AG08396 (cell line): ENCODE measurements at regions not wholly inside any gene's neighbourhood (a gene's known extent, or its start where the extent isn't known, plus 50 kb on each side); places are given as distances from the start of the nearest gene placed in this dataset.
"Not testable (repeated sequence)": the region's sequence is repeated elsewhere in the genome, so short reads cannot be mapped to it uniquely, and the experiment has no call there.

Experiments used
- DNase-seq: peaks from one replicate; pipeline ENCODE4 v3.0.0; 2012; ENCODE audit warnings: low spot score, mixed read lengths

DNA sequence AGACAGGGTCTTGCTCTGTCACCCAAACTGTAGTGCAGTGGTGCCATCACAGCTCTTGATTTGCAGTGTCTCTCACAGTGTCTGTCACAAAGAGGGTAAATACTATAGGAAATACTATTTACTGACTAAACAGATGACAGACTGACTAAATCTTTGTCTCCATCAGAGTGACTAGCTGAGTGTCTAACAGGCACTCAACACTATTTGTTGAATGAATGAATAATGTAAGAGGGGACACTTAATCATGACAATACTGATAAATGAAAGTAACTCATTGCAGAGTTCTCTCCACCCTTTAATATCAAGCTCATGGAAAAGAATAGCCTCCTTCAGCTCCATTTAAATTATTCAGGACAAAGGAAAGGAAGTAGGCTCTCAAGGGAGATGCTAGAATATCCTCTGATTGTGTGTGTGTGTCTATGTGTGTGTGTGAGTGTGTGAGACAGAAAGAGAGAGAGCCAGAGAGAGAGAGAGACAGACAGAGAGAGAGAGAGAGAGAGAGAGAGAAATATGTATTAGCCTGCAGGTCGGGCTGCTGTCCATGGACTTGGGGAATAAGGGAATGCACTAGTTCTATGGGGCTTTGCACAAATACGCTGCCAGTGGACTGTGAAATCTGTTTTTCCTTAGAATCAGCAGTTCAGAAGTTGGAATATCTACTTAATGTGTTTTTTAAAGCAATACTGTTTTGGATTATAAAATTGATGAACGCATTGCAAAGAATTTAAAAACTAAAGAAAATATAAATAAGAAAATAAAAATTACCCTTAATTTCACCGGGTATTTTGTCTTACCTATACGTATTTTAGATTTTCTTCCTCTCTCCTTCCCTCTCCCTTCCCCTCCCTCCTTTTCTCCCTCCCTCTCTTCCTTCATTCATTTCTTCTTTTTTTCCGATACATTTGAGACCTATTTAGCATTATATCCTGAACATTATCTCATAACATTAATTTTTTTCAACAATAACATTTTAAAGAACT, 132.9 kb upstream of the LRIG1 start:
- no peak for DNase-seq

- no peak for DNase-seq
Observed at GRCh38 chr3:66638717-66639116, 137.9 kb upstream of the LRIG1 start.

- no peak for DNase-seq
Observed at GRCh38 chr3:66639809-66640356, 139.1 kb upstream of the LRIG1 start.

DNA sequence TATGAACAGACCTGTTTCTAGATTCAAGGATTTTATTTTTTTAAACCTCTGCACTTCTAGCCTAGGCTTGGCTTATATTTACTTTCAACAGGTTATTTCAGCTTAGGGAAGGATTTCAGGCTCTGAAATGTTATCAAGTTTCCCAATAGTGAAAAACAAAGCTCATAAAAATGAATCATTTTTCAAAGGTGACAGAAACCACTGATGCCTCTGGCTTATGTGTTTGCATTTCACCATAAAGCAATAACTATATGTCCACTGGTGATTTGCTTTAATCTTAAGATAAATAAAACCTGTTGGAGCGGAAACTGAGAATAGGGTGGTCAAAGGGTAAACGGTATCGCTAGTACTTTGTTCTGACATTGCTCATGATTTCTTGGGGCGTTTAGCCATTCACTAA, 141.2 kb upstream of the LRIG1 start:
- DNase-seq = no peak

DNA sequence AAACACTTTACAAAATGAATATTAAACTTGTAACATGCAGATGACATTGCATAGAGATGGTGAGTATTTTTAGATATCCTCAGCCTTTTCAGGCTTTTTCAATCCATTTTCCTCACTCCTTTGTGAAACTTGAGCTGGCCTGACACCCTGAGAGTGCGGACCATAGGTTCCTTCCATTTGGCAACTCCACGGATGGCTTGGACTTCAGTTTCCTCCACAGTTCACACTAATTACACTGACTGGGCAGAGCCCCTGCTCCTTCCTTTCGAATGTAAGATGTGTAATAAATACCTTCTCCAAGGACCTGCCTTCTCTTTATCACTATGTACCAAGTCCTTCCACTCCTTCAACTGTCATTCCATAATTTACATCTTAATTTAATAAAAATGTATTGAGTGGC, 141.7 kb upstream of the LRIG1 start:
- DNase-seq = no peak

GRCh38 chr3:66644549-66644948, 143.7 kb upstream of the LRIG1 start:
- DNase-seq = no peak

DNA sequence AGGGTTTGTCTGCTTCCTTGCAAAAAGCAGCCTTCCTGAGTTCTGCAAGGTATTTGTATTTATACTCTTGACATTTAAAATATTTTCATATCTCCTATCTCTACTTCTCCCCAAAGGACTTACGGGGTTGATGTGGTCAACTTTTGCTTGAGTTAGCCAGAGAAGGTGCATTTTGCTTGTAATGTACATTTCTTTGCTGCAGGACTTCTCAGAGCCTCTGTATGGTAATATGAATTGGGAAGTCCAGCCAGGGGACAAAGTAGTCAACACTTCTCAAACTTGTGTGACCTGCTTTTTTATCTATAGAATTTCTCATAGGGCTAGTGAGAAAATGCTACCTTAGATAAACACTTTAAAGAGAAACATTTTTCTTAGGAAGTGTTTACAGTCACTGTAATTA, 148.2 kb upstream of the LRIG1 start:
- no peak for DNase-seq

- not testable (repeated sequence) for DNase-seq
Observed at GRCh38 chr3:66651520-66651919, 150.7 kb upstream of the LRIG1 start.

DNA sequence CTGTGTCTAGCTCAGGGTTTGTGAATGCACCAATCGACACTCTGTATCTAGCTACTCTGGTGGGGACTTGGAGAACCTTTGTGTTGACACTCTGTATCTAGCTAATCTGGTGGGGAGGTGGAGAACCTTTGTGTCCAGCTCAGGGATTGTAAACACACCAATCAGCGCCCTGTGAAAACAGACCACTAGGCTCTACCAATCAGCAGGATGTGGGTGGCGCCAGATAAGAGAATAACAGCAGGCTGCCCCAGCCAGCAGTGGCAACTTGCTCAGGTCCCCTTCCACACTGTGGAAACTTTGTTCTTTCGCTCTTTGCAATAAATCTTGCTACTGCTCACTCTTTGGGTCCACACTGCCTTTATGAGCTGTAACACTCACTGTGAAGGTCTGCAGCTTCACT, 151.3 kb upstream of the LRIG1 start:
- DNase-seq = not testable (repeated sequence)

- DNase-seq = no peak
Observed at GRCh38 chr3:66655044-66655443, 154.2 kb upstream of the LRIG1 start.

DNA sequence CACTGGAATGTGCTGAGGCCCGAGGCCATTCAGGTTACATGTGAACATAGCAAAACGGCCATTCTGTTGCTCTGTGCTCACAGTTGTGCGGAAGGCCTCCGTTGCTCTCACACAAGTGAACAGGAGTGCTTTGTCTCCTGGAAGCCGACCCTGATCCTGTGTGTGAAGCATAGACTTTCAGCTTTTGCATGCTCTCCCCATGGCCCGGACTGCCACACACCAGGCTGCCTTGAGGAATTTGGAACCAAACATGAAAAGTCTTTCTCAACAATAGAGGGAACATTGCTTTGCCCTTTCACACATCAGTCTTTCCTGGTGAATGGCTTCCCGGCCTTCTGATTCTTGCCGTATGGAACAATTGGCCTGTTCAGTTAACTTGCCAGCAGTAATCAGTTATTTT, 154.8 kb upstream of the LRIG1 start:
- no peak for DNase-seq

- no peak for DNase-seq
Observed at GRCh38 chr3:66656609-66657008, 155.8 kb upstream of the LRIG1 start.

- no peak for DNase-seq
Observed at GRCh38 chr3:66659056-66659455, 158.2 kb upstream of the LRIG1 start.

DNA sequence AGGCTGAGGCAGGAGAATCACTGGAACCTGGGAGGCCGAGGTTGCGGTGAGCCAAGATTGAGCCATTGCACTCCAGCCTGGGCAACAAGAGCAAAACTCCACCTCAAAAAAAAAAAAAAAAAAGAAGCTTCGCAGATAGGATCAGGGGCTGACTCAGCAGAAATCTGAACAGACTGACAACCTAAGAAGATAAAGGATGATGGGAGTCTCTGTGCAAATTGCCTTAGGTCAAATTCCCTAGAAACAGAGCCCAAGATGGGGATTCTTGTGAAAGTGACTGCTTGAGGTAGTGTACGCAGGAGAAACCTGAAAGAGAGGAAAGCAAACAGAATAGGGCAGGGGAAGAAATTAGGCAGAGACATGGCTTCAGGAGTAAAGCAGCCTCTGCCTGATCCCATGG, 160.8 kb upstream of the LRIG1 start:
- DNase-seq = no peak

- DNase-seq = no peak
Observed at GRCh38 chr3:66662894-66663293, 162.1 kb upstream of the LRIG1 start.

- DNase-seq = no peak
Observed at GRCh38 chr3:66665021-66665695, 164.3 kb upstream of the LRIG1 start.

DNA sequence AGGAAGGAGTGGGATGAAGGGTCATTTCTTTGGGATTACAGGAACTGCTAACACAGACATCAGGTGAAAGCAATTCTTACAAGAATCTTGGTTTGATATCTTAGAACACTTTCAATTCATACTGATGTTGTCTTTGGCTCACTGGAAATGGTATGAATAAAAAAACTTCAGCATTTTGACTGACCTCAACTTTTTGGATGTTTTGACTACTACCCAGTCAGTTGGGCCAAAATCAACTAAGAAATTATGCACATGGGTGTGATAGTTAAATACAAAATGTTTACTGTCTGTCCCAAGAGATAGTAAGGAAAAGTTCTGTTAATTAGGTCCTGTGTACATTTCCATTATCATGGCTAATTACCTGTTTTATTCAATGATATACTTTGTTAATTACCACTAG, 165.5 kb upstream of the LRIG1 start:
- no peak for DNase-seq

DNA sequence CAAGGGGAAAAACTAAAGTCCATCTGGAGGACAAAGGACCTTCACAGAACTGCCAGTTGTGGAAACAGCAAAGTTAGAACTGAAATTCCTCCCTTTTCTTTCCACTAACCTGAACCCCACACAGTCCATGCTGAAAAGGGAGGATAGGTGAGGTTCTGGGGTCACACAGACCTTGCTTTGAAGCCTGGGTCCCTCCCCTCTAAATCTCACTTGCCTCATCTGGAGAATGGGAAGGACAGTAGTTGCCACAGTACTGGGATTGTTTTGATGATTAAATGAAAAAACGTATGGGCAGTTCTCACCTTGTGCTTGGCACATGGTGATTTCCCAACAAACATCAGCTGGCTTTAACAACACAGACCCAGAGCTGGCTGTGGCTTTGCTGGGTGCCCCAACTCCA, 166.4 kb upstream of the LRIG1 start:
- DNase-seq = no peak

DNA sequence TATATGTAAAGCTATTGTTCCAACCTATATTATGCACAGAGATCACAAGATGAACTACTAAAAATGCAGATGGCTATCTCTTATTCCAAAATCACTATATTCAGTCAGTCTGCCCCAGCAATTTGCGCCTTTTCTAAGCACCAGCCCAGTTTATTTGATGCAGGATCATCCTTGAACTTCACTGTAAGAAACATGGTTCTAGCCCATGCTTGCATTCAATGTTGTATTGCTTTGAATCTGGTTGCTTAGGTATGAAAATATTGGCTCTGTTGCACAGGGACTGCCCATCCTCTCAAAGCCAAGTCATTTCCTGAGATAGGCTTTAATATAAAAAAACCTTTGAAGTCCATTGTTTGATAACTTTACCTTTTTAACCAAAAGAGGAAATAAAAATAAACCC, 170.5 kb upstream of the LRIG1 start:
- no peak for DNase-seq

GRCh38 chr3:66672830-66673229, 172.0 kb upstream of the LRIG1 start:
- no peak for DNase-seq

GRCh38 chr3:66673293-66673692, 172.5 kb upstream of the LRIG1 start:
- no peak for DNase-seq

- DNase-seq = no peak
Observed at GRCh38 chr3:66675366-66675765, 174.5 kb upstream of the LRIG1 start.
